Lung (tissue), 11 donors: ENCODE measurements at regions not wholly inside any gene's neighbourhood (a gene's known extent, or its start where the extent isn't known, plus 50 kb on each side); places are given as distances from the start of the nearest gene placed in this dataset.
A peak's percentile ranks its signal among the peaks of the same experiment; 100 is the strongest.

Source experiments
- ATAC-seq: fragments of 200-7000 bp; cut with Tn5 transposase; one replicate; pipeline ENCODE4 v1.9.1; 2020; ENCODE audit warnings: moderate number of reproducible peaks; ENCODE audit not compliant: insufficient read depth, low FRiP score
- DNase-seq, 3 donors: peaks; one replicate each; pipeline ENCODE4 v3.0.0-alpha.2; 2013 to 2017
- H3K27ac ChIP-seq, 2 donors: one replicate each; pipeline ENCODE4 v1.5.1; 2013; ENCODE audit warnings: mild to moderate bottlenecking in 2 of 2, moderate library complexity in 2 of 2, control low read depth in 1 of 2, inconsistent platforms in 1 of 2, low read depth in 1 of 2, low read length in 1 of 2
- H3K27me3 ChIP-seq, 3 donors: one replicate each; pipeline ENCODE4 v1.5.1; 2013; ENCODE audit warnings: low read length in 2 of 3; ENCODE audit not compliant: control insufficient read depth in 3 of 3, insufficient read depth in 3 of 3
- H3K36me3 ChIP-seq, 4 donors: one replicate each; pipeline ENCODE4 v1.5.1; 2013; ENCODE audit warnings: low read length in 4 of 4, mild to moderate bottlenecking in 1 of 4, moderate library complexity in 1 of 4; ENCODE audit not compliant: control insufficient read depth in 4 of 4, insufficient read depth in 4 of 4
- H3K4me1 ChIP-seq, 5 donors: one replicate each; pipeline ENCODE4 v1.5.1; 2013; ENCODE audit warnings: low read length in 5 of 5, mild to moderate bottlenecking in 2 of 5, moderate library complexity in 1 of 5; ENCODE audit not compliant: control insufficient read depth in 5 of 5, insufficient read depth in 5 of 5
- H3K4me3 ChIP-seq: one replicate; pipeline ENCODE4 v1.5.1; 2013; ENCODE audit warnings: mild to moderate bottlenecking, control low read depth, moderate library complexity
- H3K9ac ChIP-seq, 2 donors: one replicate each; pipeline ENCODE4 v1.5.1; 2013; ENCODE audit warnings: low read length in 2 of 2, control low read depth in 1 of 2; ENCODE audit not compliant: insufficient read depth in 1 of 2
- H3K9me3 ChIP-seq, 4 donors: one replicate each; pipeline ENCODE4 v1.5.1; 2013; ENCODE audit warnings: low read length in 3 of 4, mild to moderate bottlenecking in 1 of 4, moderate library complexity in 1 of 4; ENCODE audit not compliant: control insufficient read depth in 4 of 4, insufficient read depth in 3 of 4
- CTCF ChIP-seq: IDR thresholded peaks from 2 replicates; pipeline ENCODE4 v1.5.1; 2012; ENCODE audit warnings: mild to moderate bottlenecking; ENCODE audit errors: control extremely low read depth, extremely low read depth
- WGBS, 2 donors: extraction: QIAGEN DNeasy Blood & Tissue Kit; methylation state at CpG; one replicate each; pipeline ENCODE4 v1.1.7; 2013; 5-methylcytosine and 5-hydroxymethylcytosine counted together
- donor health status: control.
- donor health status: control.
- donor health status: Bipolar disorder and iron deficiency.
- donor health status: healthy.
- donor health status: DM: yes; HTN: yes; CAD: no.

DNA sequence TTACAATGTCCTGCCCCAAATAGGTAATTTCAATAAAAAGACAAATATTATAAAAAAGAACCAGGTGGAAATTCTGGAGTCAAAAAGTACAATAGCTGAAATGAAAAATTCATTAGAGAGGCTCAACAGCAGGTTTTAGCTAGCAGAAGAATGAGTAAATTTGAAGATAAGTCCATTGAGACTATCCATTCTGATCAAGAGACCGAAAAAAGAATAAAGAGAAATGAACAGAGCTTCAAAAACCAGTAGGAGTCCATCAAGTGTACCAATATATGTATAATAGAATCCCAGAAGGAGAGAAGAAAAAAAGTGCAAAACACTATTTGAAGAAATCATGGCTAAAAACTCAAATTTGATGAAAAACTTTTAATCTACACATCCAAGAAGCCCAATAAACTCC lies 60.5 kb upstream of the POMGNT2 start:
- WGBS, 2 donors: 87 to 91% methylated on average over 1 of the region's 1 CpG
- no peak for TF ChIP-seq CTCF
- ATAC-seq: no peak

GRCh38 chr3:43165786-43166185 lies 59.9 kb upstream of the POMGNT2 start:
- no peak overlapping the region for H3K9ac ChIP-seq
- no peak overlapping the region for H3K27ac ChIP-seq
- no peak for DNase-seq
- ATAC-seq: no peak
- no peaks in the 10 kb centered on the region for H3K27me3 ChIP-seq
- peaks cover 0 to 3% (median 2%) of the 10 kb centered on the region in 4 donors for H3K9me3 ChIP-seq
- H3K36me3 ChIP-seq: no peaks in the 10 kb centered on the region
- WGBS, 2 donors: 79 to 87% methylated on average over 3 of the region's 3 CpGs
- no peak for TF ChIP-seq CTCF
- peaks cover 0 to 13% (median 7%) of the 10 kb centered on the region in 5 donors for H3K4me1 ChIP-seq
- H3K4me3 ChIP-seq: no peak overlapping the region

More for the DNA sequence above, 60.5 kb upstream of the POMGNT2 start:
- H3K27me3 ChIP-seq: no peaks in the 10 kb centered on the region
- no peak overlapping the region for H3K9ac ChIP-seq
- DNase-seq: no peak
- H3K27ac ChIP-seq: no peak overlapping the region
- no peak overlapping the region for H3K4me3 ChIP-seq
- H3K36me3 ChIP-seq: no peaks in the 10 kb centered on the region
- peaks cover 0 to 13% (median 7%) of the 10 kb centered on the region in 5 donors for H3K4me1 ChIP-seq
- H3K9me3 ChIP-seq: peaks cover 0 to 3% (median 2%) of the 10 kb centered on the region in 4 donors

DNA sequence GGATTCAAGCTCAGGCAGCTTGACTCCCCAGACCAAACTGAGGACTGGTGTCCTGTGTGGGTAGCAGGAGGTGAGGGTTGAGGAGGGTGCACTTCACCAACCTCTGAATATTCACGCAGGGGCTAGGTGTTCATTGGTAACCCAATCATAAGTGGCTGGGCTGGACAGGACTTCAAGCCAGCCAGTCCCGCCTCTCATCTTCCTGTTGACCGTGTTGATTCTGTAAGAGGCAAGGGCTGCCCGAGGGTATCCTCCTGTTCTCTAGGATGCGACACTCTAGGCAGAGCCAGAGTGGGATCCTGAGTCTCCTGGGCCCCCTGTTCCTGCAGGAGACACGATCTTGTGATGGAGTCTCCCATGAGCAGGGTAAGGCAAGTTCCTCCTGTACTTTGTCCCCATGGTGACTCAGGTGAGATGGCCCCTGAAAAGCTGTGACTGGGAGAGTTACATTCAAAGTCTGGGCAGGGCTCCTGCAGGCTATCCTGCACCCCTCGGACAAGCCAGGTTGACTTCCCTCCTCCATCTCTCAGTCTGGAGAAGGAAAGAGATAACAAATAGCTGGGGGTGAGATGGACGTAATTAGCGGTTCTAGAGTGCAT lies 58.1 kb upstream of the POMGNT2 start:
- DNase-seq: no peak
- WGBS, 2 donors: 67 to 71% methylated on average over 9 of the region's 9 CpGs

More for the DNA sequence above, 58.1 kb upstream of the POMGNT2 start:
- no peak for TF ChIP-seq CTCF
- H3K36me3 ChIP-seq: no peaks in the 10 kb centered on the region
- H3K27ac ChIP-seq: peak overlapping the region in 1 of 2 donors; percentile 1
- no peaks in the 10 kb centered on the region for H3K27me3 ChIP-seq
- H3K4me1 ChIP-seq: peaks cover 0 to 13% (median 5%) of the 10 kb centered on the region in 5 donors
- peaks cover 0 to 3% (median 2%) of the 10 kb centered on the region in 4 donors for H3K9me3 ChIP-seq
- no peak for ATAC-seq
- no peak overlapping the region for H3K4me3 ChIP-seq
- no peak overlapping the region for H3K9ac ChIP-seq
